ENCODE measurements at regions not wholly inside any gene's neighbourhood (a gene's known extent, or its start where the extent isn't known, plus 50 kb on each side); places are given as distances from the start of the nearest gene placed in this dataset.

- TF ChIP-seq ZNF462 (CRISPR knock-in tag; IDR thresholded peaks at IDR 0.05) (no peak), ETS1 (IDR thresholded peaks at IDR 0.05) (no peak), EZH2phosphoT487 (IDR thresholded peaks at IDR 0.05; ENCODE audit: unreplicated experiment) (no peak)
Measured at GRCh38 chr2:145769011-145769716, 1249.2 kb upstream of the ZEB2 start (continued).

- no peaks in the 10 kb centered on the region for H3K27me3 Mint-ChIP-seq (ENCODE audit: insufficient read depth, low read depth, poor library complexity)
- H3K9me3 Mint-ChIP-seq, result no peaks in the 10 kb centered on the region
- Histone ChIP-seq H4K20me1 (replicated peaks; ENCODE audit: insufficient read depth) (no peaks in the 10 kb centered on the region), H3K4me3 (no peak overlapping the region), H3K79me2 (replicated peaks; ENCODE audit: insufficient read depth) (no peaks in the 10 kb centered on the region), H3F3A (replicated peaks; ENCODE audit: low read depth) (no peaks in the 10 kb centered on the region), H2AFZ (no peak overlapping the region), H3K4me1 (ENCODE audit: insufficient read depth) (no peaks in the 10 kb centered on the region), H3K27ac (ENCODE audit: low read depth) (no peak overlapping the region), H3K9me2 (ENCODE audit: insufficient read depth) (no peaks in the 10 kb centered on the region), H3K27me3 (ENCODE audit: insufficient read depth) (no peaks in the 10 kb centered on the region), H3K4me2 (no peak overlapping the region), H3K36me3 (ENCODE audit: insufficient read depth) (no peaks in the 10 kb centered on the region)
- no peaks in the 10 kb centered on the region for H3K4me1 Mint-ChIP-seq
- ATAC-seq (no peak), DNase-seq (ENCODE audit: low spot score) (no peak)
- H3K27ac Mint-ChIP-seq, result no peak overlapping the region
- H3K4me3 Mint-ChIP-seq, result no peak overlapping the region
- no peaks in the 10 kb centered on the region for H3K36me3 Mint-ChIP-seq (ENCODE audit: low read depth)
- no peak for TF ChIP-seq REST (IDR thresholded peaks at IDR 0.05; ENCODE audit: unreplicated experiment)
- TF ChIP-seq STAT1 (IDR thresholded peaks at IDR 0.05; ENCODE audit: unreplicated experiment), result no peak
- no peak for TF ChIP-seq ZNF114 (CRISPR knock-in tag; IDR thresholded peaks at IDR 0.05)
- no peak for TF ChIP-seq CTCF (conservative IDR thresholded peaks at IDR 0.05; ENCODE audit: low read depth in 2 of 2)
Measured at GRCh38 chr2:145765874-145766273, 1246.0 kb upstream of the ZEB2 start.

Data from GM23338 (cell line).